Duodenal mucosa (tissue), 2 donors: ENCODE measurements at regions not wholly inside any gene's neighbourhood (a gene's known extent, or its start where the extent isn't known, plus 50 kb on each side); places are given as distances from the start of the nearest gene placed in this dataset.

Source experiments
- H3K27ac ChIP-seq: one replicate; pipeline ENCODE4 v1.7.0; 2013; ENCODE audit warnings: low read depth, low read length
- H3K27me3 ChIP-seq, 2 donors: one replicate each; pipeline ENCODE4 v1.7.0; 2013; ENCODE audit warnings: low read length in 2 of 2, control low read depth in 1 of 2; ENCODE audit not compliant: insufficient read depth in 2 of 2, control insufficient read depth in 1 of 2
- H3K36me3 ChIP-seq, 2 donors: one replicate each; pipeline ENCODE4 v1.7.0; 2013; ENCODE audit warnings: low read length in 2 of 2, control low read depth in 1 of 2; ENCODE audit not compliant: insufficient read depth in 2 of 2, control insufficient read depth in 1 of 2
- H3K4me1 ChIP-seq, 2 donors: one replicate each; pipeline ENCODE4 v1.7.0; 2013; ENCODE audit warnings: low read length in 2 of 2, control low read depth in 1 of 2; ENCODE audit not compliant: insufficient read depth in 2 of 2, control insufficient read depth in 1 of 2
- H3K4me3 ChIP-seq, 2 donors: one replicate each; pipeline ENCODE4 v1.7.0; 2013; ENCODE audit warnings: low read length in 2 of 2, low read depth in 1 of 2
- H3K9ac ChIP-seq, 2 donors: one replicate each; pipeline ENCODE4 v1.7.0; 2013; ENCODE audit warnings: low read length in 2 of 2, low read depth in 1 of 2
- H3K9me3 ChIP-seq, 2 donors: one replicate each; pipeline ENCODE4 v1.7.0; 2013; ENCODE audit warnings: low read length in 2 of 2, control low read depth in 1 of 2; ENCODE audit not compliant: control insufficient read depth in 1 of 2

DNA sequence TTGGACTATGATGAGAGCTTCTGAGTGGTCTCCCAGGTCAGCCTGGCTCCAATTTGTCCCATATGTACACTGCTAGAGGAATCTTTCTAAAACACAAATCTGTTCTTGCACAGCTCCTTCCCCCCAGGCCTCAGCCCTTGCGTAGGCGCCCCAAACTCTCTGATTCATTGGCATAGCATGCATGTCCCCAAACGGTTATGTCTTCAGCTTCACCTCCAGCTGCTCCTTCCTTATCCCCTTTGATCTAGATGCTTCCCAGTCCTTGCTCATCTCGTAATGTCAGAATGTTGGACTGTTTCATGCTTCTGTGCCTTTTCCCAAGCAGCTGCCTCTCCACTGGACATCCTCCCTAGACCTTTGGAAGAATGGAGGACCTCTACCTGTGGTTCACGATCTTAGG, 60.1 kb upstream of the BASP1 start:
- Histone ChIP-seq H3K4me1 (peaks cover 0 to under 1% of the 10 kb centered on the region in 2 donors), H3K9ac (no peak overlapping the region), H3K27me3 (no peaks in the 10 kb centered on the region), H3K4me3 (no peak overlapping the region), H3K27ac (no peak overlapping the region), H3K9me3 (no peaks in the 10 kb centered on the region), H3K36me3 (no peaks in the 10 kb centered on the region)

DNA sequence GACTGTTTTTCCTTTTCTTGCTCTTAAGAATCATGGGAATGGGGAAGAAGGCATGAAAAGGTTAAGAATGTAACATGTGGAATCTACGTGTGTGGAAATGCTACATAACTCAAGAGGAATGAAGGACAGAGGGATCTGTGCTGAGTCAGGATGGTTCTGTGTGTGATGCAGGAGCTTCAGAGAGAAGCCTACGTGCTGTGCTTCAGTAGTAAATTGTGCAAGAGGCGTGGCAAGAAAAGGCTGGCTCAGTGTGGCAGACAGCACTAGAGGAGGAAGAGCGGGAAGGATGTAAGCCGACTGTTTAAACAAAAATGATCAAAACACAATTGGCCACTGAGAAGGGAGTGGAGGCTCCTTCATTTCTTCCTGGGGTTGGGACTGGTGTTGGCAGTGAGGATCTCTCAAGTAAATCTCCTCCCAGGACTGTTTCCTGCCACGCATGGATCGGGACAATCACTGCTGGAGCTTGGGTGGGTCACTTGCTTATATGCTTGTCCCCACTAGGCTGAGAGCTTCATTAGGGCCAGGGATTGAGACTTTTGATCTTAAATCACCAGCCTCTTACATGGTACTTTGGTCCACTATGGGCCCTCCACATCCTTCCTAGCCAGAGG, 59.4 kb upstream of the BASP1 start:
- Histone ChIP-seq H3K9ac (no peak overlapping the region), H3K4me3 (no peak overlapping the region), H3K36me3 (no peaks in the 10 kb centered on the region), H3K9me3 (no peaks in the 10 kb centered on the region), H3K4me1 (peaks cover under 1 to 5% of the 10 kb centered on the region in 2 donors), H3K27me3 (no peaks in the 10 kb centered on the region), H3K27ac (no peak overlapping the region)

DNA sequence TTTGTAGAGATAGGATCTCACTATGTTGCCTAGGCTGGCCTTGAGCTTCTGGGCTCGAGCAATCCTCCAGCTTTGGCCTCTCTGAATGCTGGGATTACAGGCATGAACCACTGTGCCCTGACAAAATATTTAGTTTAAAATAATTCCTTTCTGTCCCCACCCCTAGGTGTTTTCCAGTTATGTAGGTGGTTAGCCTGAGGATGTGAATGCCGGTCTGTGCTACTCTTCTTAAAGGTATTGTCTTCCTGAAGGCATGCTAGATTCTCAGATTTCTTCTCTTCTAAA, 56.7 kb upstream of the BASP1 start:
- Histone ChIP-seq H3K27me3 (no peaks in the 10 kb centered on the region), H3K9ac (no peak overlapping the region), H3K9me3 (no peaks in the 10 kb centered on the region), H3K4me3 (no peak overlapping the region), H3K4me1 (peaks cover 5 to 6% of the 10 kb centered on the region in 2 donors), H3K36me3 (no peaks in the 10 kb centered on the region), H3K27ac (no peak overlapping the region)

DNA sequence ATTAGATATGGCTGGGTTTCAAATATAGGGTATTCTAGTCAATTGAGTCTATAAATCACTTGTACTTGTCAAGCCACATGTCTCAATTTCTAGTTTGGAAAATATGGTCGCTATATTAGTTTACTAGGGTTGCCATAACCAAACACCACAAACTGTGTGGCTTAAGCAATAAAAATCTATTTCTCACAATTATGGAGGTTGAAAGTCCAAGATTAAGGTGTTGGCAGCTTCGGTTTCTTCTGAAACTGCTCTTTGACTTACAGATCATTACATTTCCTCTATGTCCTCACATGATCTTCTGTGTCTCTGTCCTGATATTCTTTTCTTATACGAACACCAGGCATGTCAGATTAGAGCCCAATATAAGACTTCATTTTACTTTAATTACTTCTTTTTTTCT, 55.8 kb upstream of the BASP1 start:
- Histone ChIP-seq H3K4me3 (no peak overlapping the region), H3K9ac (no peak overlapping the region), H3K4me1 (peaks cover 5 to 6% of the 10 kb centered on the region in 2 donors), H3K36me3 (no peaks in the 10 kb centered on the region), H3K9me3 (no peaks in the 10 kb centered on the region), H3K27ac (no peak overlapping the region), H3K27me3 (no peaks in the 10 kb centered on the region)

DNA sequence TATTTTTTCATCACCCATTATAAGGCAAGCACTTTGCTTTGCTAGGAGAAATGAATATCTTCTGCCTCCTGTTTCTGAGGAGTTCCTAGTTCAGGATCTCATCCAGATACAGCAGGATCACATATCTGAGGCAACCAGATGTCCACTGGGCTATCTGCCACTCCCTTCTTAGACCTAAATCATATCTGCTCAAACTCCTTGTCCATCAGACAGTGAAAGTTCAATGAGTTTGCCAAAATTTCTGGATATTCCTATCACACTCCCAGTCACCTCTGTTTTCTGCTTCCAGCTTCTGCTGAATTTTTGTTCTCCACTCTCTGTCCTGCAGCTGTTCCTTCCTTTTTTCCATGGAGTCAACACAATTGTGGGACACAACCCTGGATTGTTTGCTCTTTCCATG, 54.2 kb upstream of the BASP1 start:
- H3K9me3 ChIP-seq: no peaks in the 10 kb centered on the region
- H3K27me3 ChIP-seq: no peaks in the 10 kb centered on the region
- H3K36me3 ChIP-seq: no peaks in the 10 kb centered on the region
- no peak overlapping the region for H3K9ac ChIP-seq
- H3K4me3 ChIP-seq: no peak overlapping the region
- peaks cover 5 to 6% of the 10 kb centered on the region in 2 donors for H3K4me1 ChIP-seq
- H3K27ac ChIP-seq: no peak overlapping the region

DNA sequence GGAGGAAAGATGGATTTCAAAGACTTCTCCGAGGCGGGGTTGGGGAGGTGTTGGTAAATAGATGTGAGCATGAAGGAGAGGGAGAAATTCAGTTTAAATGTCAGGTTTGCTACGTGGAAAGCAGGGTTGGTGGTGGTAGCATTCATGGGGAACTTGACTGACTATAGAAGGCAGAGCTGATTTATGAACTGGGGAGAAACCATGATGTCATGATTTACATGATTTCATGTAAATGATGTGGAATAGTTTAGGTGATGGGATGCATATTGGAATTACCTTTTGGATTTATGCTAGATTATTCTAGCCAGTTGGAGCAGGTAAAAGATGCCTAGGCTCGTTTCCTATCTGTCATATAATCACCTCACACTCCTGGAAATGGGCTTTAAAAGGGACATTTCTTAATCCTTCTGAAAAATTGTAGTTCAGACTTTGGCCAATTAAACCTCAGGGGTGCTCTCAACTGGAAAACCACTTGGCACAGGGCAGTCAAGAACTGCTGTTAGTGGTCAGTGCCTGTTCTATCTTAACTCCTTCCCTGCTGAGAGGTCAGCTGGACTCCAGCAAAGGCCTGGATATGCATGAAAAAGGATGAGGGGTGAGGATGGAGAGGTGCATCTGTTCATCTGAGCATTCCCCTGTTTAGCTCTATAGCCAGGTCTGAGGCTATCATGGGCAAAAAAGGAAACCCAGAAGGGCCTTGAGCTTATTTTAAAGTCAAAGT, 50.1 kb upstream of the BASP1 start:
- Histone ChIP-seq H3K9me3 (no peaks in the 10 kb centered on the region), H3K27ac (no peak overlapping the region), H3K36me3 (no peaks in the 10 kb centered on the region), H3K27me3 (no peaks in the 10 kb centered on the region), H3K9ac (no peak overlapping the region), H3K4me3 (no peak overlapping the region), H3K4me1 (peaks cover 8 to 10% of the 10 kb centered on the region in 2 donors)
